ENCODE measurements at regions not wholly inside any gene's neighbourhood (a gene's known extent, or its start where the extent isn't known, plus 50 kb on each side); places are given as distances from the start of the nearest gene placed in this dataset.

GRCh38 chr4:148834804-148835631, 392.8 kb upstream of the NR3C2 start:
- Histone ChIP-seq H3K27ac (ENCODE audit: low read length) (no peak overlapping the region), H3K4me3 (ENCODE audit: low read length) (no peak overlapping the region), H3K36me3 (ENCODE audit: control insufficient read depth, insufficient read depth, low read length) (no peaks in the 10 kb centered on the region), H3K27me3 (ENCODE audit: control insufficient read depth, insufficient read depth, low read length) (no peaks in the 10 kb centered on the region), H3K4me1 (ENCODE audit: control insufficient read depth, insufficient read depth, low read length) (peaks cover 4% of the 10 kb centered on the region; the same call in 1 of the 2 replicates), H3K9me3 (ENCODE audit: control insufficient read depth, insufficient read depth, low read length) (no peaks in the 10 kb centered on the region)
- no peak for DNase-seq (ENCODE audit: low read depth, low spot score)
- no CpG with 5 or more reads among the region's 6 CpGs for WGBS (ENCODE audit: insufficient coverage, insufficient read length)

GRCh38 chr4:148831945-148832344, 389.7 kb upstream of the NR3C2 start:
- no peaks in the 10 kb centered on the region for H3K27me3 ChIP-seq (ENCODE audit: control insufficient read depth, insufficient read depth, low read length)
- no peak overlapping the region for H3K27ac ChIP-seq (ENCODE audit: low read length)
- no peaks in the 10 kb centered on the region for H3K36me3 ChIP-seq (ENCODE audit: control insufficient read depth, insufficient read depth, low read length)
- no peak overlapping the region for H3K4me3 ChIP-seq (ENCODE audit: low read length)
- DNase-seq (ENCODE audit: low read depth, low spot score), result no peak
- no peaks in the 10 kb centered on the region for H3K9me3 ChIP-seq (ENCODE audit: control insufficient read depth, insufficient read depth, low read length)
- H3K4me1 ChIP-seq (ENCODE audit: control insufficient read depth, insufficient read depth, low read length), result peaks cover 4% of the 10 kb centered on the region; the same call in 1 of the 2 replicates

- Histone ChIP-seq H3K27ac (ENCODE audit: low read length) (no peak overlapping the region), H3K36me3 (ENCODE audit: control insufficient read depth, insufficient read depth, low read length) (no peaks in the 10 kb centered on the region), H3K27me3 (ENCODE audit: control insufficient read depth, insufficient read depth, low read length) (no peaks in the 10 kb centered on the region), H3K9me3 (ENCODE audit: control insufficient read depth, insufficient read depth, low read length) (no peaks in the 10 kb centered on the region), H3K4me3 (ENCODE audit: low read length) (no peak overlapping the region), H3K4me1 (ENCODE audit: control insufficient read depth, insufficient read depth, low read length) (no peaks in the 10 kb centered on the region)
- WGBS (ENCODE audit: insufficient coverage, insufficient read length), result no CpG with 5 or more reads among the region's 3 CpGs
- DNase-seq (ENCODE audit: low read depth, low spot score), result no peak
Observed at GRCh38 chr4:148828291-148828690, 386.1 kb upstream of the NR3C2 start.

GRCh38 chr4:148827781-148828180, 385.6 kb upstream of the NR3C2 start:
- DNase-seq (ENCODE audit: low read depth, low spot score), result no peak
- Histone ChIP-seq H3K27me3 (ENCODE audit: control insufficient read depth, insufficient read depth, low read length) (no peaks in the 10 kb centered on the region), H3K9me3 (ENCODE audit: control insufficient read depth, insufficient read depth, low read length) (no peaks in the 10 kb centered on the region), H3K4me1 (ENCODE audit: control insufficient read depth, insufficient read depth, low read length) (no peaks in the 10 kb centered on the region), H3K27ac (ENCODE audit: low read length) (no peak overlapping the region), H3K4me3 (ENCODE audit: low read length) (no peak overlapping the region), H3K36me3 (ENCODE audit: control insufficient read depth, insufficient read depth, low read length) (no peaks in the 10 kb centered on the region)
- no CpG with 5 or more reads among the region's 2 CpGs for WGBS (ENCODE audit: insufficient coverage, insufficient read length)

- no CpG with 5 or more reads among the region's 2 CpGs for WGBS (ENCODE audit: insufficient coverage, insufficient read length)
- H3K4me1 ChIP-seq (ENCODE audit: control insufficient read depth, insufficient read depth, low read length), result no peaks in the 10 kb centered on the region
- H3K36me3 ChIP-seq (ENCODE audit: control insufficient read depth, insufficient read depth, low read length), result no peaks in the 10 kb centered on the region
- H3K9me3 ChIP-seq (ENCODE audit: control insufficient read depth, insufficient read depth, low read length), result no peaks in the 10 kb centered on the region
- DNase-seq (ENCODE audit: low read depth, low spot score), result no peak
- H3K4me3 ChIP-seq (ENCODE audit: low read length), result no peak overlapping the region
- H3K27ac ChIP-seq (ENCODE audit: low read length), result no peak overlapping the region
- H3K27me3 ChIP-seq (ENCODE audit: control insufficient read depth, insufficient read depth, low read length), result no peaks in the 10 kb centered on the region
Observed at GRCh38 chr4:148823419-148823769, 381.2 kb upstream of the NR3C2 start.

- DNase-seq (ENCODE audit: low read depth, low spot score), result no peak
- H3K36me3 ChIP-seq (ENCODE audit: control insufficient read depth, insufficient read depth, low read length), result no peaks in the 10 kb centered on the region
- H3K27me3 ChIP-seq (ENCODE audit: control insufficient read depth, insufficient read depth, low read length), result no peaks in the 10 kb centered on the region
- WGBS (ENCODE audit: insufficient coverage, insufficient read length), result 100% methylated on average over 1 of the region's 5 CpGs
- H3K9me3 ChIP-seq (ENCODE audit: control insufficient read depth, insufficient read depth, low read length), result no peaks in the 10 kb centered on the region
- H3K4me3 ChIP-seq (ENCODE audit: low read length), result no peak overlapping the region
- H3K4me1 ChIP-seq (ENCODE audit: control insufficient read depth, insufficient read depth, low read length), result no peaks in the 10 kb centered on the region
- H3K27ac ChIP-seq (ENCODE audit: low read length), result no peak overlapping the region
Observed at GRCh38 chr4:148822572-148823418, 380.6 kb upstream of the NR3C2 start.

- Histone ChIP-seq H3K27me3 (ENCODE audit: control insufficient read depth, insufficient read depth, low read length) (no peaks in the 10 kb centered on the region), H3K4me1 (ENCODE audit: control insufficient read depth, insufficient read depth, low read length) (no peaks in the 10 kb centered on the region), H3K36me3 (ENCODE audit: control insufficient read depth, insufficient read depth, low read length) (no peaks in the 10 kb centered on the region), H3K9me3 (ENCODE audit: control insufficient read depth, insufficient read depth, low read length) (no peaks in the 10 kb centered on the region), H3K4me3 (ENCODE audit: low read length) (no peak overlapping the region), H3K27ac (ENCODE audit: low read length) (no peak overlapping the region)
- WGBS (ENCODE audit: insufficient coverage, insufficient read length), result no CpG with 5 or more reads among the region's 1 CpG
- DNase-seq (ENCODE audit: low read depth, low spot score), result no peak
Observed at GRCh38 chr4:148814030-148814429, 371.8 kb upstream of the NR3C2 start.

- H3K36me3 ChIP-seq (ENCODE audit: control insufficient read depth, insufficient read depth, low read length), result no peaks in the 10 kb centered on the region
- H3K4me3 ChIP-seq (ENCODE audit: low read length), result no peak overlapping the region
- no peak for DNase-seq (ENCODE audit: low read depth, low spot score)
- no peaks in the 10 kb centered on the region for H3K27me3 ChIP-seq (ENCODE audit: control insufficient read depth, insufficient read depth, low read length)
- no peak overlapping the region for H3K27ac ChIP-seq (ENCODE audit: low read length)
- H3K9me3 ChIP-seq (ENCODE audit: control insufficient read depth, insufficient read depth, low read length), result no peaks in the 10 kb centered on the region
- no peaks in the 10 kb centered on the region for H3K4me1 ChIP-seq (ENCODE audit: control insufficient read depth, insufficient read depth, low read length)
Observed at GRCh38 chr4:148813289-148813688, 371.1 kb upstream of the NR3C2 start.

GRCh38 chr4:148812101-148812500, 369.9 kb upstream of the NR3C2 start:
- H3K36me3 ChIP-seq (ENCODE audit: control insufficient read depth, insufficient read depth, low read length), result no peaks in the 10 kb centered on the region
- no CpG with 5 or more reads among the region's 3 CpGs for WGBS (ENCODE audit: insufficient coverage, insufficient read length)
- H3K9me3 ChIP-seq (ENCODE audit: control insufficient read depth, insufficient read depth, low read length), result no peaks in the 10 kb centered on the region
- H3K4me3 ChIP-seq (ENCODE audit: low read length), result no peak overlapping the region
- no peak for DNase-seq (ENCODE audit: low read depth, low spot score)
- H3K27ac ChIP-seq (ENCODE audit: low read length), result no peak overlapping the region
- no peaks in the 10 kb centered on the region for H3K4me1 ChIP-seq (ENCODE audit: control insufficient read depth, insufficient read depth, low read length)
- no peaks in the 10 kb centered on the region for H3K27me3 ChIP-seq (ENCODE audit: control insufficient read depth, insufficient read depth, low read length)

- no peak overlapping the region for H3K4me3 ChIP-seq (ENCODE audit: low read length)
- no peaks in the 10 kb centered on the region for H3K27me3 ChIP-seq (ENCODE audit: control insufficient read depth, insufficient read depth, low read length)
- no peaks in the 10 kb centered on the region for H3K4me1 ChIP-seq (ENCODE audit: control insufficient read depth, insufficient read depth, low read length)
- DNase-seq (ENCODE audit: low read depth, low spot score), result no peak
- WGBS (ENCODE audit: insufficient coverage, insufficient read length), result no CpG with 5 or more reads among the region's 2 CpGs
- no peaks in the 10 kb centered on the region for H3K9me3 ChIP-seq (ENCODE audit: control insufficient read depth, insufficient read depth, low read length)
- H3K36me3 ChIP-seq (ENCODE audit: control insufficient read depth, insufficient read depth, low read length), result no peaks in the 10 kb centered on the region
- H3K27ac ChIP-seq (ENCODE audit: low read length), result no peak overlapping the region
Observed at GRCh38 chr4:148810461-148810860, 368.2 kb upstream of the NR3C2 start.

Measured in iPS DF 6.9 (cell line).